ENCODE measurements at regions not wholly inside any gene's neighbourhood (a gene's known extent, or its start where the extent isn't known, plus 50 kb on each side); places are given as distances from the start of the nearest gene placed in this dataset.

DNA sequence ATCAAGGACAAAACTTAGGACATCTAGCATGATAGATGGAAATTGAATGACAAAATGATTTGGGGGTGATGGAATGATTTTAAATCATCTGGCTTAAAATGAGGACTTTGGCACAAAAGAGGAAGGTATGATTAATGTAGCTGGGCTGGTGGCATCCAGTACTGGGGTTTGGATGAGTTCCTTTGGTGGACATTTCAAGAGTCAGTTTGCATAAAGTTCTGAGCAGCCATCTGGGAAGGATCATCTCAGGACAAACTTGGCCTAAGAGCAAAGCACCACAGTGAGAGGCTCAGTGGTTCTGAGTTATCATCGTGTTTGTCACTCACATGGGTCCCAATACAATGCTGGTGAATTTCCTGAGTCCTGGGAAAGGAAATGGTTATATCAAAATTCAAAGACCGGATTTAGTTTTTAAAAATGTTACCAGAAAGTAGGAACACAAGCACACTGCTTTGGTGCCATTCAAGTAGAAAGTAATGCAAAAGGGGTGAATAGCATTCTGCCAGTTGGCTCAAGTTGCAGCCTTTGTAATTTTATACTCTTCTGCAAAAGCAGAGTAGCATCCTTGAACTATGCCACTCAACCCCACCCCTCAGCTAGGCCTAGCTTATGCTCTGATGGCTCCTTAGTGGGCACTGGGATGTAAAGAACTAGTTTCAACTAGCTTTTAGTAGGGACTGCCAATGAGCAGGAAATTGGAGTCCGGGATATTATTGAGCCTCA lies 219.0 kb downstream of the COG6 start:
- DNase-seq (ENCODE audit: low spot score) = no peak
- TF ChIP-seq, protein P1, sequence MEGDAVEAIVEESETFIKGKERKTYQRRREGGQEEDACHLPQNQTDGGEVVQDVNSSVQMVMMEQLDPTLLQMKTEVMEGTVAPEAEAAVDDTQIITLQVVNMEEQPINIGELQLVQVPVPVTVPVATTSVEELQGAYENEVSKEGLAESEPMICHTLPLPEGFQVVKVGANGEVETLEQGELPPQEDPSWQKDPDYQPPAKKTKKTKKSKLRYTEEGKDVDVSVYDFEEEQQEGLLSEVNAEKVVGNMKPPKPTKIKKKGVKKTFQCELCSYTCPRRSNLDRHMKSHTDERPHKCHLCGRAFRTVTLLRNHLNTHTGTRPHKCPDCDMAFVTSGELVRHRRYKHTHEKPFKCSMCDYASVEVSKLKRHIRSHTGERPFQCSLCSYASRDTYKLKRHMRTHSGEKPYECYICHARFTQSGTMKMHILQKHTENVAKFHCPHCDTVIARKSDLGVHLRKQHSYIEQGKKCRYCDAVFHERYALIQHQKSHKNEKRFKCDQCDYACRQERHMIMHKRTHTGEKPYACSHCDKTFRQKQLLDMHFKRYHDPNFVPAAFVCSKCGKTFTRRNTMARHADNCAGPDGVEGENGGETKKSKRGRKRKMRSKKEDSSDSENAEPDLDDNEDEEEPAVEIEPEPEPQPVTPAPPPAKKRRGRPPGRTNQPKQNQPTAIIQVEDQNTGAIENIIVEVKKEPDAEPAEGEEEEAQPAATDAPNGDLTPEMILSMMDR (IDR thresholded peaks at IDR 0.05; ENCODE audit: extremely low read depth, missing control alignments) = no peak

DNA sequence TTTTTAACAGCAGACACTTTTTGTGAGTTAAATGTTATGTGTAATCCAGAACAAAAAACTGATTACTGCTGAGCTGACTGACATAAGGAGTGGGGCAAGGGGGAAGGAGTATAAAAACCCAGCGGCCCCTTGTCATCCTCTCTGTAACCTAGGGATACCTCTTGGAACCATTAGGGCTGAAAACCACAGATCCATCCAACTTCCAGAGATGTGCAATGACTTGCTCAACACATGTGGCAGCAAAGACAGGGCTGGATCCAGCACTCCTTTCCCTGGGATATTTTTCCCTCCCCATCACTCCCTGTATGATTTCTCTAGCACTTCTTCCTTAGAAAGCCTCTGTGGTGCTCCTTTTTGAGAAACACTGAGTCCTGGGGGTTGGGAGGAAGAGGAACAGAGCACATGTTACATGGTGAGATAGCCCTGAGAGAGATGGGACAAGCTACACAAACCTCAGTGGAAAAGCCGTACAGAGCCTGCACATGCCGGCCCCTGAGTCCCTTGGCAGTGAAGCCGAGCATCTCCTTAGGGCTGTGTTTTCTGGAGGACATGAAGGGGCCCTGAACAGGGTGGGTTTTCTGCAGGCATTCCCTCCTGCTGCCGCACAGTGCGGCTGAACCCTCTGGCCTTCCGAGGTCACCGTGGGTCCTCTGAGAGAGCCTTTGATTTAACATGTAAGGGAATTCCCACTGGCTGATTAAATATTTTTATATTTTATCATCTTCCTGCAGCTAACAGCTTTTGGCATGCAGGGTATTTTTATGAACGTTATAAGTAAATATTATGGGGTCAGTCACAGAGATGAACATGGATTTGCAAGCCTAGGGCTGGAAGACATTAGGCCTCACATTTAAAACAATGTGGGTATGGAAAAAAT lies 219.9 kb downstream of the COG6 start:
- TF ChIP-seq, protein P1 (IDR thresholded peaks at IDR 0.05; ENCODE audit: extremely low read depth, missing control alignments) = no peak
- DNase-seq (ENCODE audit: low spot score) = no peak

DNA sequence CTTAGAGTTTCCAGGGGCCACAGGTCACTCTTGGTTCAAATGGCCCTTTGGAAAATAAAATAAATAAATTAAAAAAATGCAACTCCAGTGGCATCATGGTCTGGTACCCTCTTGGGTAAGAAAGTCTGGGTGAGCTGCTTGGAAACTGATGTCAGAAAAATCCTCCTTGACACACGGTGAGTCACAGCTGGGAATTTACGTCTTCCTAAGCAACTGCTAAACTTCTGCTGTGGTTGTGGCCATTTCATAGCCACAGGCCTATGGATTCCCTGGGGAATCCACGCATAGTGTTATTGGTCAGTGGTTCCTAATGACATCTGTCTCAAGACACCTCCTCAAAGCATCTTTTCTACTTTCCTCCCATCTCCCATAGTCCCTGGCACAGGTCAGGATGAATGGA lies 220.8 kb downstream of the COG6 start:
- DNase-seq (ENCODE audit: low spot score) = no peak
- TF ChIP-seq, protein P1 (IDR thresholded peaks at IDR 0.05; ENCODE audit: extremely low read depth, missing control alignments) = no peak

DNA sequence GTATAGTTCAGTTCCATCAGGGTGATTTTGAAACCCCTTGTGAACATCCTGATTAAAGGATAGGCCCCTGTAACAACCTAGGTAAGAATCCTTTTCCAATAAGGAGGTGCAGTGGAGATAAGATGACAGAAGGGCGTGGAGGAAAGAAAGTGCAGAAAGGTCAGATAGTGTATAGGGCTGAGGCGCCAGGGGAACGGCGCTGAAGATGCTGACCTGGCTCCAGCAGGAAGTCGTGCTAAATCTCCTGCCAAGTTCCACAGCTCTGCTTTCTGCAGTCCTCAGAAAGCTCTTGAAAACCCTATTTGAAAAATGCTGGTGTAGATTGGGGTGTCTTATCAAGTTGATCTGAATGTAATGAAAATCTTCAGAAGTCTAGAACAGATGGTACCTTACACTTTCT lies 221.7 kb downstream of the COG6 start:
- DNase-seq (ENCODE audit: low spot score) = no peak
- TF ChIP-seq, protein P1 (IDR thresholded peaks at IDR 0.05; ENCODE audit: extremely low read depth, missing control alignments) = no peak

DNA sequence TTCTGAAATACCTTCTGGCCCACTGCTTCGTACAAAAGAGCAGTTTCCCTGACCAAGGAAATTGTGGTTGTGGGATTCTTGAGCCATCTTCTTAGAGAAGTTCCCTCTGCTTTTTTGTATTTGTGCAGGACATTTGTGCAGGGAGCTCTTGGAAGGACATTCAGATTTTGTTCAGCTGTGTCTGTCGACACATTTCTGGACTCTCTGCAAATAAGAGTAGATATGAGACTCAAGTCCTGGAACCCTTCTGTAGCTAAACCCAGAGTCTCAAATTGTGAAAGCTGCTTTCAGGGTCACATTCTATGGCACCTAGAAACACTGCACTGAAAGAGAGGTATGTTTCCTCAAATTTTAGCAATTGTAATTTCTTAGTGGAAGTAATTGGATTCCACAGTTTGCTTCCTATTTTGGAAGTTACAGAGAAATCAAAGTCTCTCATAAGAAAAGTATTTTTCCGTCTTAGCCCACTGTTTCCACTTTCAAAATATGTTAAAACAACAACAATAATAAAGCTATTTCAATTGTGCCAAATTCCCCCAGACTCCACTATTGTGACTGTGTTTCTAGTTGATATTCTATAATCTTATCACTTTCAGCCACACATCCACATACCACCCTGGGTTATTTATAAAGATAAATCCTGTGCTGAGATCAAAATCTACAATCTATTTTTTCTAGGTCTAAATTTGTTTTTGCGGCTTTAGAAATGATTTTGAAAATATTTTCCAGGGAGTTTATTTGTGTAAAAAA lies 224.0 kb downstream of the COG6 start:
- TF ChIP-seq, protein P1 (IDR thresholded peaks at IDR 0.05; ENCODE audit: extremely low read depth, missing control alignments) = no peak
- no peak for DNase-seq (ENCODE audit: low spot score)

DNA sequence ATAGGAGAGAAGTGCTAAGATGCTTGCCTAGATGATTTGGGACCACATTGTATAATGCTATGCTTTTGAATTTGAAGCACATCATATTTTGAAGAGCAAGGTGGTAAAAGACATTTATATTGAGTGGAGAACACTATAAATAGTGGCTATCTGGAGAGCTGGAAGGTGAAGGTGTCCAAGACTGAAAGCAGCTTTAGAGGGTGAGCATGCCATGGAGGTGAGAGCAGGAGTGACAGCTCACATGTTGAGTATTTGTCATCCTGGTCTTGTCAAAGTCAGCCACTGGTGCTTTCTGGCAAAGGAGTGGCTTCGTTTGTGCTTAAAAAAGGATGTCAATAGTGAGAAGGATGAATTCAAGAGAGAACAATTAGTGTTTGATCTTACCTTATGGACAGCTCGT lies 225.9 kb downstream of the COG6 start:
- TF ChIP-seq, protein P1 (IDR thresholded peaks at IDR 0.05; ENCODE audit: extremely low read depth, missing control alignments) = no peak
- DNase-seq (ENCODE audit: low spot score) = no peak

Data from GM20000 (cell line).